AG09319 (cell line): ENCODE measurements at regions not wholly inside any gene's neighbourhood (a gene's known extent, or its start where the extent isn't known, plus 50 kb on each side); places are given as distances from the start of the nearest gene placed in this dataset.

Experiments used
- DNase-seq: peaks from one replicate; pipeline ENCODE4 v3.0.0-alpha.2; 2010; ENCODE audit warnings: low read depth; ENCODE audit errors: extremely low read depth
- TF ChIP-seq, protein P1 (sequence below): IDR thresholded peaks from 2 replicates; pipeline ENCODE4 v1.5.1; 2011; ENCODE audit warnings: low read depth, mild to moderate bottlenecking, inconsistent platforms, low read length, moderate library complexity

GRCh38 chr16:48057048-48057447 lies 98.7 kb downstream of the ABCC12 start:
- TF ChIP-seq, protein P1, sequence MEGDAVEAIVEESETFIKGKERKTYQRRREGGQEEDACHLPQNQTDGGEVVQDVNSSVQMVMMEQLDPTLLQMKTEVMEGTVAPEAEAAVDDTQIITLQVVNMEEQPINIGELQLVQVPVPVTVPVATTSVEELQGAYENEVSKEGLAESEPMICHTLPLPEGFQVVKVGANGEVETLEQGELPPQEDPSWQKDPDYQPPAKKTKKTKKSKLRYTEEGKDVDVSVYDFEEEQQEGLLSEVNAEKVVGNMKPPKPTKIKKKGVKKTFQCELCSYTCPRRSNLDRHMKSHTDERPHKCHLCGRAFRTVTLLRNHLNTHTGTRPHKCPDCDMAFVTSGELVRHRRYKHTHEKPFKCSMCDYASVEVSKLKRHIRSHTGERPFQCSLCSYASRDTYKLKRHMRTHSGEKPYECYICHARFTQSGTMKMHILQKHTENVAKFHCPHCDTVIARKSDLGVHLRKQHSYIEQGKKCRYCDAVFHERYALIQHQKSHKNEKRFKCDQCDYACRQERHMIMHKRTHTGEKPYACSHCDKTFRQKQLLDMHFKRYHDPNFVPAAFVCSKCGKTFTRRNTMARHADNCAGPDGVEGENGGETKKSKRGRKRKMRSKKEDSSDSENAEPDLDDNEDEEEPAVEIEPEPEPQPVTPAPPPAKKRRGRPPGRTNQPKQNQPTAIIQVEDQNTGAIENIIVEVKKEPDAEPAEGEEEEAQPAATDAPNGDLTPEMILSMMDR: no peak
- no peak for DNase-seq

- DNase-seq: peak; percentile 18
- TF ChIP-seq, protein P1: peak; percentile 95
Measured at GRCh38 chr16:48054881-48055601, 100.8 kb downstream of the ABCC12 start.

- TF ChIP-seq, protein P1: no peak
- no peak for DNase-seq
Measured at GRCh38 chr16:48053418-48053745, 102.4 kb downstream of the ABCC12 start.

DNA sequence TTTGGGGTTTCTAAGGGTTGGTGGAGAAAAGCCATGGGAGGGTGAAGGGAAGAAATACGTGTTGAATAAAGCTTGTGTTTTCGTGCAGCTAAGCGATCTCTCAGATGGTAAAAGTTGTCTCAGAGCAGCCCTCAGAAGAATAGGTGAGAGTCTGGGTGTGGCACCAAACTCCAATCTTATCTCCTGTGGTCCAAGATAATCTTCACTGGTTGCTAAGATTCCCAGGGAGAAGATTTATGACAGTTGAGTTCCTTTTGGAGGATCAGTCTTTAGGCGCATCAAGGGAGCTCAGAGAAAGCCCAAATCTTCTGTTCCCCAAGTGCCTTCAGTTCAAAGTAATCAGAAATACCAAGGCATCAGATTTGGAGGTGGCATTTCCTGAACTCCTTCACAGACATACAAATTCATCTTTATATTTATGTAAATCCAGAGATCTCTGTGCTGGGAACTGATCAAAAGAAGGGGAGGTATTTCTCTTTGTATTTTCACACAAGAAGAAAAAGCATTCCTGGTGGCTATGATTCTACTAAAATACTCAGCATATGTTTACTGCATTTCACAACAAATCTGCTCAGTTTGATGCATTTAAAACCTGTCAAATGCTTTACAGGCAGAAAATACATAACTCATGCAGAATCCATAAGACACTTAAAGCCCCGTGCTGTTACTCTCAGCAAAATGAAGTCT lies 102.9 kb downstream of the ABCC12 start:
- TF ChIP-seq, protein P1: no peak
- no peak for DNase-seq

DNA sequence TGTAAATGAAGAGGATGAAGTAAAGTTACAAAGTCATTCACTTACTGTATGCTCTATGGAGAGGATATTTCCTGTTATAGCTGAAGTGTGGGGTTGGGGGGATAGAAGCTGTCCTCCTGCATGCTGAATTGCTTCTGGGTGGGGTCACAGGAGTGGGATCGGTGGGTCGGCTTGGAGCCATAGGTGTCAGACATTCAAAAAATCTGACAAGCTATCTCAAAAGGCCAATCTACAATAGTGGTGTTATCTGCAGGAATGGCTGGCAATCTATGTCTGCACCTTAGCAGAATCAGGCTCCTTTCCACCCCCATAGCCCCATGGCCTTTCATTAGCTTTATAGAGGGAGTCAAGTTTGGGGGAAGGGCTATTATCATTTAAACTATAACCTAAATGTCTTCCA lies 104.9 kb downstream of the ABCC12 start:
- DNase-seq: no peak
- TF ChIP-seq, protein P1: no peak

- no peak for DNase-seq
- TF ChIP-seq, protein P1: no peak
Measured at GRCh38 chr16:48049847-48050246, 105.9 kb downstream of the ABCC12 start.

GRCh38 chr16:48047720-48048119 lies 108.1 kb downstream of the ABCC12 start:
- TF ChIP-seq, protein P1: no peak
- DNase-seq: no peak
